ENCODE measurements at regions not wholly inside any gene's neighbourhood (a gene's known extent, or its start where the extent isn't known, plus 50 kb on each side); places are given as distances from the start of the nearest gene placed in this dataset.

DNA sequence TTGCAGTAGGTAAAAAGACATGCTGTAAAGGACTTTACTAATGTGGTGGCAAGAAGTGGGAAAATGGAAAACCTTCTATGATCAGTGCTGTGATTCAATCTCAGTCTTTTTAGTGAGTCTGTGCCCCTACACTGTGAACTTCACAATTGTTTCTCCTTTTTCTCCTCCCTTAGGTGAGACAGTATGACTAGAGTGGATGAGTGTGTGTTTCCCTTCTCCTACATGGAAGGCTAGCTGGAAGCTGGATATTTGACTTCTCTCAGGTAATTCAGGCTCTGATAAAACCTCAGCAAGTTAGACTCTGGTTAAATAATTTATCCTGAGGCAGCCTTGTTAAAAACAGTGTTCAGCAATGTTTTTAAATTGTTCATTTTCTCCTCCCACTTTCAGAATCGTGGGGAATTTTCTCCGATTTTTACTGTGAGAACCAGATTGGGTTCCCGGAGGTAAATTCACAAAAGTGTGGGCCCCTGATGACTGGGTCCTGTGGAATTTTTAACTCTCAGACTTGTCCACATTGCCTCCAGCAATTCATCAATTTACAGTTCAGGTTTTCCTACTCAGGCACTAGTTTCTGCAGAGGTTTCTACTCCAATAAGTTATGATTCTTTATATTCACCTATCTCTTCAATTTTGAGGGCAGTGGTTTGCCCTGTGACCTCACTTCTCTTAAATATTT is 149.1 kb upstream of the PIK3R1 start:
- no peak for TF ChIP-seq TAF1 (IDR thresholded peaks at IDR 0.05; ENCODE audit: borderline replicate concordance, insufficient read depth, low read length)
- no peak for TF ChIP-seq FOXP2 (optimal IDR thresholded peaks at IDR 0.05; ENCODE audit: borderline replicate concordance, extremely low read depth, extremely low read length, insufficient read depth)
- no peak for TF ChIP-seq SIN3A (IDR thresholded peaks at IDR 0.05; ENCODE audit: borderline replicate concordance, insufficient read depth, low read length)
- TF ChIP-seq POLR2AphosphoS5 (IDR thresholded peaks at IDR 0.05; ENCODE audit: low read depth, low read length), result no peak
- TF ChIP-seq, protein P1, sequence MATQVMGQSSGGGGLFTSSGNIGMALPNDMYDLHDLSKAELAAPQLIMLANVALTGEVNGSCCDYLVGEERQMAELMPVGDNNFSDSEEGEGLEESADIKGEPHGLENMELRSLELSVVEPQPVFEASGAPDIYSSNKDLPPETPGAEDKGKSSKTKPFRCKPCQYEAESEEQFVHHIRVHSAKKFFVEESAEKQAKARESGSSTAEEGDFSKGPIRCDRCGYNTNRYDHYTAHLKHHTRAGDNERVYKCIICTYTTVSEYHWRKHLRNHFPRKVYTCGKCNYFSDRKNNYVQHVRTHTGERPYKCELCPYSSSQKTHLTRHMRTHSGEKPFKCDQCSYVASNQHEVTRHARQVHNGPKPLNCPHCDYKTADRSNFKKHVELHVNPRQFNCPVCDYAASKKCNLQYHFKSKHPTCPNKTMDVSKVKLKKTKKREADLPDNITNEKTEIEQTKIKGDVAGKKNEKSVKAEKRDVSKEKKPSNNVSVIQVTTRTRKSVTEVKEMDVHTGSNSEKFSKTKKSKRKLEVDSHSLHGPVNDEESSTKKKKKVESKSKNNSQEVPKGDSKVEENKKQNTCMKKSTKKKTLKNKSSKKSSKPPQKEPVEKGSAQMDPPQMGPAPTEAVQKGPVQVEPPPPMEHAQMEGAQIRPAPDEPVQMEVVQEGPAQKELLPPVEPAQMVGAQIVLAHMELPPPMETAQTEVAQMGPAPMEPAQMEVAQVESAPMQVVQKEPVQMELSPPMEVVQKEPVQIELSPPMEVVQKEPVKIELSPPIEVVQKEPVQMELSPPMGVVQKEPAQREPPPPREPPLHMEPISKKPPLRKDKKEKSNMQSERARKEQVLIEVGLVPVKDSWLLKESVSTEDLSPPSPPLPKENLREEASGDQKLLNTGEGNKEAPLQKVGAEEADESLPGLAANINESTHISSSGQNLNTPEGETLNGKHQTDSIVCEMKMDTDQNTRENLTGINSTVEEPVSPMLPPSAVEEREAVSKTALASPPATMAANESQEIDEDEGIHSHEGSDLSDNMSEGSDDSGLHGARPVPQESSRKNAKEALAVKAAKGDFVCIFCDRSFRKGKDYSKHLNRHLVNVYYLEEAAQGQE (IDR thresholded peaks at IDR 0.05; ENCODE audit: insufficient read depth in 1 of 2, low read depth in 2 of 2, low read length in 2 of 2), result no peak

DNA sequence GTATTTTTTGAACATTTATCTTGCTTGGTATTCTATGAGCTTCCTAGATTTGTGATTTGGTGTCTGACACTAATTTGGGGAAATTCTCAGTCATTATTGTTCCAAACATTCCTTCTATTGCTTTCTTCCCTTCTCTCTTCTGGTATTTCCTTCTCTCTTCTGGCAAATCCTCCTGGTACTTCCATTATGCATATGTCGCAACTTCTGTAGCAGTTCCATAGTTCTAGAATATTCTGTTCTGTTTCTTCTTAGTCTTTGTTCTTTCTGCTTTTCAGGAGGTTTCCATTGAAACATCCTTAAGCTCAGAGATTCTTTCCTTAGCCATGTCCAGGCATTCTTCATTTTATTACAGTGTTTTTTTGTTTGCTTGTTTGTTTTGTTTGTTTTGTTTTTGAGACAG is 155.2 kb upstream of the PIK3R1 start:
- no peak for TF ChIP-seq FOXP2 (optimal IDR thresholded peaks at IDR 0.05; ENCODE audit: borderline replicate concordance, extremely low read depth, extremely low read length, insufficient read depth)
- TF ChIP-seq POLR2AphosphoS5 (IDR thresholded peaks at IDR 0.05; ENCODE audit: low read depth, low read length), result no peak
- no peak for TF ChIP-seq TAF1 (IDR thresholded peaks at IDR 0.05; ENCODE audit: borderline replicate concordance, insufficient read depth, low read length)
- no peak for TF ChIP-seq SIN3A (IDR thresholded peaks at IDR 0.05; ENCODE audit: borderline replicate concordance, insufficient read depth, low read length)
- TF ChIP-seq, protein P1 (IDR thresholded peaks at IDR 0.05; ENCODE audit: insufficient read depth in 1 of 2, low read depth in 2 of 2, low read length in 2 of 2), result no peak

DNA sequence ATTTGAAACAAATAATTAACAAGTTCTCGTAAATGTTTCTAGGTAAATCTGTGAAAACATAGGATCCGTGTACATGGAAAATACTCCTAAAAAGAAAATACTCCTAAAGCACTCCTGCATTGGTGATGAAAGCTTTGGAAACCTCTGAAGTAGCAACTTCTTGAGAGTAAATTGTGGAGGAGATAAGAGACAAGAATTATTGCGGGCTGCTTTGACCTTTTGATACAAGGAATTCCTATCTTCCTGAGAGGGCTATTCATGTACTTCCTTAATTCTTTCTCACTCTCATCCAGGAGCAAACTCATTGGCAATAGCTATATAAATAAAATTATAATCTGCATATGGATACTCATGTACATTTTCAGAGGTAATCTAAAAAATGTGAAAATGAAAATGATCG is 158.4 kb upstream of the PIK3R1 start:
- no peak for TF ChIP-seq POLR2AphosphoS5 (IDR thresholded peaks at IDR 0.05; ENCODE audit: low read depth, low read length)
- TF ChIP-seq SIN3A (IDR thresholded peaks at IDR 0.05; ENCODE audit: borderline replicate concordance, insufficient read depth, low read length), result no peak
- no peak for TF ChIP-seq TAF1 (IDR thresholded peaks at IDR 0.05; ENCODE audit: borderline replicate concordance, insufficient read depth, low read length)
- no peak for TF ChIP-seq FOXP2 (optimal IDR thresholded peaks at IDR 0.05; ENCODE audit: borderline replicate concordance, extremely low read depth, extremely low read length, insufficient read depth)
- TF ChIP-seq, protein P1 (IDR thresholded peaks at IDR 0.05; ENCODE audit: insufficient read depth in 1 of 2, low read depth in 2 of 2, low read length in 2 of 2), result no peak

DNA sequence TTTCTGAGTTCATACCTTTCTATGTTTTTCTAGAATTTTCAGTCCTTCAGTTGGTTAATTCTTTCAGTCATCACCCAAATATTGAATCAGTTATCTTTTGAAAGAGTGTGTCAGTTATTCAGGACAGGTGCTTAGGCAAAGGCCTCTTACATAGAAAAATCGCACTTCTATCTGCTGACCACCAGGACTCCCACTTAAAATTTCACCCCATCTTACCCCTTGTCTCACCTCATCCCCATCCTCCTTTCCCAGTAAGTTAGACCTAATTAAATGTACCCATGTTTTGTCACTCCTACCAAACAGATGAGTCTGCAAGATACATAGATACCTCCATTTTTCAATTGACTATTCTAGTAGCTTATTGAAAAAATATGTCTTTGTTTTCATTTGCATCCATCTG is 159.9 kb upstream of the PIK3R1 start:
- TF ChIP-seq SIN3A (IDR thresholded peaks at IDR 0.05; ENCODE audit: borderline replicate concordance, insufficient read depth, low read length) (no peak), TAF1 (IDR thresholded peaks at IDR 0.05; ENCODE audit: borderline replicate concordance, insufficient read depth, low read length) (no peak), POLR2AphosphoS5 (IDR thresholded peaks at IDR 0.05; ENCODE audit: low read depth, low read length) (no peak), FOXP2 (optimal IDR thresholded peaks at IDR 0.05; ENCODE audit: borderline replicate concordance, extremely low read depth, extremely low read length, insufficient read depth) (no peak)
- TF ChIP-seq, protein P1 (IDR thresholded peaks at IDR 0.05; ENCODE audit: insufficient read depth in 1 of 2, low read depth in 2 of 2, low read length in 2 of 2), result no peak

Measured in PFSK-1 (cell line).